C4-2B (cell line): ENCODE measurements at regions not wholly inside any gene's neighbourhood (a gene's known extent, or its start where the extent isn't known, plus 50 kb on each side); places are given as distances from the start of the nearest gene placed in this dataset.
"Not testable (repeated sequence)": the region's sequence is repeated elsewhere in the genome, so short reads cannot be mapped to it uniquely, and the experiment has no call there.

Source experiments
- H3K27ac ChIP-seq: fragments of 450-650 bp; 2 replicates; pipeline ENCODE4 v1.5.1; 2017
- CTCF ChIP-seq: fragments of 450-650 bp; conservative IDR thresholded peaks from 2 replicates; pipeline ENCODE4 v1.5.1; 2017; ENCODE audit warnings: mild to moderate bottlenecking
- ZFX ChIP-seq: fragments of 450-650 bp; IDR thresholded peaks from 2 replicates; pipeline ENCODE4 v1.6.1; 2017

GRCh38 chr13:67917291-67917987, 687.3 kb upstream of the PCDH9 start:
- TF ChIP-seq CTCF (no peak), ZFX (no peak)

DNA sequence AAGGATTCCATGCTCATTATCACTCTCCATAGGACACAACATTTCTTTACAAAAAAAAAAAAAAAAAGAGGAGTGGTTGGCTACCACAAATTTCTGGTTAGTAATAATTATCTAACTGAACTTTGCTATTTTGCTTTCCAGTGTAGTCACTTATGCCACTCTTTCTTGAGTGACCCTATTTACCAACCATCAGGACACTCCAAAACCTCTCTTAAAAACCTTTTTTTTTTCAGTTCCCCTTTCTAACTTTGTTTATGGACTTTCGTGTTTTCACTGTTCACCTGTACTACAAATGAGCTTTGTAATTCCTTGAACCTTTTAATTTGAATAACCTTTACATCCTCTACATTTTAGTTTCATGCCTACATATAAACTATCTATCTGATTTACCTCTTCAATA, 686.5 kb upstream of the PCDH9 start:
- TF ChIP-seq ZFX (no peak), CTCF (no peak)
- H3K27ac ChIP-seq = no peak overlapping the region

More at GRCh38 chr13:67917291-67917987, 687.3 kb upstream of the PCDH9 start:
- H3K27ac ChIP-seq = no peak overlapping the region

GRCh38 chr13:67914535-67914934, 684.4 kb upstream of the PCDH9 start:
- TF ChIP-seq CTCF = no peak
- TF ChIP-seq ZFX = no peak

DNA sequence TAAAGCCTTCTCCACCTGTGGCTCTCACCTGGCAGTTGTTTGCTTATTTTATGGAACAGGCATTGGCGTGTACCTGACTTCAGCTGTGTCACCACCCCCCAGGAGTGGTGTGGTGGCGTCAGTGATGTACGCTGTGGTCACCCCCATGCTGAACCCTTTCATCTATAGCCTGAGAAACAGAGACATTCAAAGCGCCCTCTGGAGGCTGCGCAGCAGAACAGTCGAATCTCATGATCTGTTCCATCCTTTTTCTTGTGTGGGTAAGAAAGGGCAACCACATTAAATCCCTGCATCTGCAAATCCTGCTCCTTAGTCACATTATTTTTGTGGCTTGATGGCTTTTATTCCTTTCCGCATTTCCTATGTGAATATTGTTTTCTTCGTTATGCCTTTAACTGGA, 672.8 kb upstream of the PCDH9 start:
- H3K27ac ChIP-seq = not testable (repeated sequence)

More at GRCh38 chr13:67914535-67914934, 684.4 kb upstream of the PCDH9 start:
- no peak overlapping the region for H3K27ac ChIP-seq

GRCh38 chr13:67880916-67881315, 650.8 kb upstream of the PCDH9 start:
- no peak for TF ChIP-seq ZFX
- no peak for TF ChIP-seq CTCF
- no peak overlapping the region for H3K27ac ChIP-seq

DNA sequence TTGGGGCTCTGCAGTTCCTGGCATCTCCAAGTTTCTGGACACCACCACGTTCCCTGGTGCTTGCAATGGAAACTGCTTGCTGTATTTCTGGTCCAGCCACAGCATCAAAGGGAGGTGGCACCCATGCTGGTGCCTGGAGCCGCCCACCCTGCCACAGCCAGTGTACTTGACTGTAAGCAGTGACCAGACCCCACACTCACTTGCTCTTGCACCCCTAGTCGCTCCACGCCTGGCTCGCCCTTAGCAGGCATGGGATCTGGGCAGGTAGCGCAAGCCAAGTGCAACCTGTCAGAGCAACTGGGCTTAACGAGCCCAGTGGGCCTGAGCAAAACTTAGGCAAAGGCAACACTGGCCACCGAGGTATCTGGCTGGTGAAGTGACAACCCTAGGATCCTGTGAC, 648.2 kb upstream of the PCDH9 start:
- no peak for TF ChIP-seq ZFX
- no peak for TF ChIP-seq CTCF
- no peak overlapping the region for H3K27ac ChIP-seq

DNA sequence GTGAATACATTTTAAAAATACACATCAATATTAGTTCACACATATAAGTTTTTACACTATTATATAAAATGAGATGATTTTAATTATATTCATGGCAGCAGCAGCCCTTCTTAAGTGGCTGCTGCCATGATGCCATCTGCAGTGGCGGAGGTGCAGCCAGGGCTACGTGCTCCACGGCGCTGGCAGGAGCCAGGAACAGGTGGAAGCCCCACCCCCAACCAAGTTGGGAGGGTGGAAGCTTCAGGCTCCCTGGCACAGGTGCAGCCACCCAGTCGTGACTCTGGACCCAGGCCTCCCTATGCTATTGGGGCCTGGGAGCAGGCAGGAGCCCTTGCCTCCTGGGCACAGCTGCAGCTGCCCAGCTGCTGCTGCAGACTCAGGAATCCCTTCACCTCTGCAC, 646.9 kb upstream of the PCDH9 start:
- TF ChIP-seq ZFX (no peak), CTCF (no peak)
- no peak overlapping the region for H3K27ac ChIP-seq

DNA sequence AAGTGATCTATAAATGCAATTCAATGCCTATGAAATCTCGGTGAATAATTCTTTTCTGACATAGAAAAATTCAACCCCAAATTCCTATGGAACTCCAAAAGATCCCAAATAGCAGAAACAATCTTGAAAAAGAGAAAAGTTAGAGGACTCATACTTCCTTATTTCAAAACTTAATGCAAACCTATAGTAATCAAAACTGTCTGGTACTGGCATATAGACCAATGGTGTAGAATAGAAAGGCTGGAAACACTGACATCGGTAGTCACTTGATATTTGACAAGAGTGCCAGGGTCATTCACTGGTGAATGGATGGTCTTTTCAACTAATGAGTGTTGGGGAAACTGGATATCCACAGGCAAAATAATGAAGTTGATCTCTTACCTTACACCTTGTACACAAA, 637.1 kb upstream of the PCDH9 start:
- no peak overlapping the region for H3K27ac ChIP-seq
- TF ChIP-seq CTCF = no peak
- TF ChIP-seq ZFX = no peak
